Upper lobe of right lung (tissue), 1 donor: ENCODE measurements at regions not wholly inside any gene's neighbourhood (a gene's known extent, or its start where the extent isn't known, plus 50 kb on each side); places are given as distances from the start of the nearest gene placed in this dataset.
"Not testable (repeated sequence)": the region's sequence is repeated elsewhere in the genome, so short reads cannot be mapped to it uniquely, and the experiment has no call there.

ENCODE experiments used
- ATAC-seq: fragments of 200-7000 bp; cut with Tn5 transposase; one replicate; pipeline ENCODE4 v1.9.1; 2020; ENCODE audit warnings: mild to moderate bottlenecking, moderate library complexity
- DNase-seq: peaks from one replicate; pipeline ENCODE4 v3.0.0-alpha.2; 2020
- H3K27ac ChIP-seq: fragments of 200-600 bp; one replicate; pipeline ENCODE4 v1.8.0; 2022
- H3K27me3 ChIP-seq: fragments of 200-600 bp; one replicate; pipeline ENCODE4 v1.8.0; 2022; ENCODE audit warnings: mild to moderate bottlenecking
- H3K36me3 ChIP-seq: fragments of 200-600 bp; one replicate; pipeline ENCODE4 v1.8.0; 2022
- H3K4me1 ChIP-seq: fragments of 200-600 bp; one replicate; pipeline ENCODE4 v1.8.0; 2022
- H3K4me3 ChIP-seq: fragments of 200-600 bp; one replicate; pipeline ENCODE4 v1.8.0; 2022; ENCODE audit warnings: mild to moderate bottlenecking
- H3K9me3 ChIP-seq: fragments of 200-600 bp; one replicate; pipeline ENCODE4 v1.8.0; 2022
- intact Hi-C: fragments of 100-400 bp; cut with DNase I; formaldehyde crosslinking; loops from one replicate; pipeline ENCODE4 v1.11.0; 2022
- TF ChIP-seq, protein P1 (sequence below): fragments of 200-600 bp; IDR thresholded peaks from one replicate; pipeline ENCODE4 v1.8.0; 2022; ENCODE audit warnings: antibody characterized with exemption
- donor health status: DM: no; HTN: yes; CAD: no; lungs with severe emphysema.

DNA sequence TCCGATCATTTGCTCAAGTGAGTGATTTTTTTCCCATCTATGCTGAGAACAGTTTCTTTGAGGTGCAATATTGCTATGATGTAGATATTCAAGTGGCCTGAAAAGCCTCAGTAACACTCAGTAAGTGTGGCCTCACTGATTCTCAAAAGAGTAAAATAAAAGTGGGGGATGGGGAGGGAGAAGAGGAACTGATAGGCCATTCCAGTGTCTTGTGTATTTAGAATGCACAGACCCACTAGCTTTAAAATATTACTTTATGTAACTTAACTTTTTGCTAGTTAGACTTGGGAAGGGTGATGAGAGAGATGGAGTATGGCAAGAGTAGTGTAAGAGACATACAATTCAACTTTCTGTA, 79.5 kb upstream of the ZNF608 start:
- Histone ChIP-seq H3K4me1 (peaks cover 13% of the 10 kb centered on the region), H3K4me3 (no peak overlapping the region), H3K27me3 (no peaks in the 10 kb centered on the region), H3K36me3 (no peaks in the 10 kb centered on the region), H3K9me3 (no peaks in the 10 kb centered on the region), H3K27ac (no peak overlapping the region)
- intact Hi-C loops: no loop called here
- ATAC-seq: no peak
- TF ChIP-seq, protein P1, sequence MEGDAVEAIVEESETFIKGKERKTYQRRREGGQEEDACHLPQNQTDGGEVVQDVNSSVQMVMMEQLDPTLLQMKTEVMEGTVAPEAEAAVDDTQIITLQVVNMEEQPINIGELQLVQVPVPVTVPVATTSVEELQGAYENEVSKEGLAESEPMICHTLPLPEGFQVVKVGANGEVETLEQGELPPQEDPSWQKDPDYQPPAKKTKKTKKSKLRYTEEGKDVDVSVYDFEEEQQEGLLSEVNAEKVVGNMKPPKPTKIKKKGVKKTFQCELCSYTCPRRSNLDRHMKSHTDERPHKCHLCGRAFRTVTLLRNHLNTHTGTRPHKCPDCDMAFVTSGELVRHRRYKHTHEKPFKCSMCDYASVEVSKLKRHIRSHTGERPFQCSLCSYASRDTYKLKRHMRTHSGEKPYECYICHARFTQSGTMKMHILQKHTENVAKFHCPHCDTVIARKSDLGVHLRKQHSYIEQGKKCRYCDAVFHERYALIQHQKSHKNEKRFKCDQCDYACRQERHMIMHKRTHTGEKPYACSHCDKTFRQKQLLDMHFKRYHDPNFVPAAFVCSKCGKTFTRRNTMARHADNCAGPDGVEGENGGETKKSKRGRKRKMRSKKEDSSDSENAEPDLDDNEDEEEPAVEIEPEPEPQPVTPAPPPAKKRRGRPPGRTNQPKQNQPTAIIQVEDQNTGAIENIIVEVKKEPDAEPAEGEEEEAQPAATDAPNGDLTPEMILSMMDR: no peak
- no peak for DNase-seq

DNA sequence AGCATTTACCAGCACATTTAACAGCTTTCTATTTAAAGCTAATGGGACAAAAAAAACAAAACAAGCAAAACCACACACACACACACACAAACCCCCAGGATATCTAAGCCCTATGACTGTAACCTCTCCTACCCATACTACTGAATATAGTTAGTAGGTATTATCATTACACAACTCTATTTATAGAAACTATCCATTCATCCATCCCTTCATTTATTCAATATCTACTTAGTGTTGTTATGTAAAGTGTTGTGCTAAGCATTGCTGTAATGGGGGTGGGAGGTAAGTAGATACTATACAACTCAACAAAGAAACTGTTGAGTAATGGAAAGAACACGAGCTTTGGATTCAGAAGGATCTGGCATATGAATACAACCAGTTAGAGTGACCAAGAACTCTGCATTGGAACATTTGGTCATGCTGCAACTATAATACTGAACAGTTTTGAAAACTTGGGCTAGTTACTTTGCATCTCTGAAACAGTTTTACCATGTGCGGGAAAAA, 82.3 kb upstream of the ZNF608 start:
- ATAC-seq (no peak), DNase-seq (no peak)
- H3K4me1 ChIP-seq: peaks cover 13% of the 10 kb centered on the region
- H3K9me3 ChIP-seq: no peaks in the 10 kb centered on the region
- no peak overlapping the region for H3K27ac ChIP-seq
- no peaks in the 10 kb centered on the region for H3K36me3 ChIP-seq
- no peaks in the 10 kb centered on the region for H3K27me3 ChIP-seq
- TF ChIP-seq, protein P1: no peak
- no peak overlapping the region for H3K4me3 ChIP-seq
- intact Hi-C loops: no loop called here

DNA sequence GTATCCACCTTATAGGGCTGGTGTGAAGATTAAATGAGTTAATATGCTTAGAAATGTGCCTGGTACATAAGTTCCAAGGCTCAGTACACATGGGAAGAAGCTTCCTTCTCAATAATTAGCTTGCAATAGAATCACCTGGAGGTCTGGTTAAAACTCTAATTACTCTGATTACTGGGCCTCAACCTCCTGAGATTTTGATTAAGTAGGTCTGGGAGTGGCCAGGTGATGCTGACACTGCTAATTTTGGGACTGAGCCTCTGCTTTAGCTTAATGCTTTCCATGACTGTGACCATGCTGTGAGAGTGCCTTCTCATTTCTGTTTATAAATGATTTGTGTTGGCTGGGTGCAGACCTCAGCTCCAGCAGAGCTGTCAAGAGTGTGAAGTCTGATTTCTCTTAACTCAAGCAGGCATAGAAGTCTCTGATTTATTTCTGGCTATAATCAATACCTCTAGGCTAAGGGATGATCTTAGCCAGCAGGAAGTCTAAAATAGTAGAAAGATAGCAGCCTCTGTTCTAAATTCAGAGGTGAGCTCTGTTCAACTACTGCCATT, 85.3 kb upstream of the ZNF608 start:
- H3K4me3 ChIP-seq: no peak overlapping the region
- H3K27ac ChIP-seq: no peak overlapping the region
- no peaks in the 10 kb centered on the region for H3K36me3 ChIP-seq
- ATAC-seq (no peak), DNase-seq (no peak)
- TF ChIP-seq, protein P1: no peak
- intact Hi-C loops: no loop called here
- H3K27me3 ChIP-seq: no peaks in the 10 kb centered on the region
- no peaks in the 10 kb centered on the region for H3K4me1 ChIP-seq
- no peaks in the 10 kb centered on the region for H3K9me3 ChIP-seq

DNA sequence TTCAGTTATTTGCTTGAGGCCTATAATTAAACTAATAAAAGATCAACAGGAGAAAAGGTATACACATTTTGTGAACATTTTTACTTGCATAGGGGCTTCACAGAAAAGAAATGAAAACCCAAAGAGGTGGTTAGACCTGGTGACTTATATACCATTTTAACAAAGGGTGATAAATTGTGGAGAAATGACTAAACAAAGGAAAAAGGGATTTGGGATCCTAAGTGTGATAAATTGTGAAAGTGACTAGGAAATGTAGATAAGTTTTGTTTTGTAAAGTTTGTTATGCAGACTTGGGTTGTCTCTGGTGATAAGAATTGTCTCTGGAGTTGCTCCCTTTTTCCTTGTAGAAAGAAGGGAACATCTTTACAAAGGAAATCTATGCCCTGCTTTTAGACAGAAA, 86.1 kb upstream of the ZNF608 start:
- Histone ChIP-seq H3K27me3 (no peaks in the 10 kb centered on the region), H3K27ac (no peak overlapping the region), H3K9me3 (no peaks in the 10 kb centered on the region), H3K4me1 (no peaks in the 10 kb centered on the region), H3K4me3 (no peak overlapping the region), H3K36me3 (no peaks in the 10 kb centered on the region)
- DNase-seq: no peak
- no peak for ATAC-seq
- intact Hi-C loops: no loop called here
- TF ChIP-seq, protein P1: no peak

DNA sequence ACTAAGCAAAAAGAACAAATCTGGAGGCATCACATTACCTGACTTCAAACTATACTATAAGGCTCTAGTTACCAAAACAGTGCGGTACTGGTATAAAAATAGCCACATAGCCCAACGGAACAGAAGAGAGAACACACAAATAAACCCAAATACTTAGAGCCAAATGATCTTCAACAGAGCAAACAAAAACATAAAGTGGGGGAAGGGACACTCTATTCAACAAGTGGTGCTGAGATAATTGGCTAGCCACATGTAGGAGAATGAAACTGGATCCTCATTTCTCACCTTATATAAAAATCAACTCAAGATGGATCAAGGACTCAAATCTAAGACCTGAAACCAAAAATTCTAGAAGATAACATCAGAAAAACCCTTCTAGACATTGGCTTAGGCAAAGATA, 89.9 kb upstream of the ZNF608 start:
- H3K4me3 ChIP-seq, H3K9me3 ChIP-seq, H3K27ac ChIP-seq, DNase-seq, H3K27me3 ChIP-seq, H3K4me1 ChIP-seq, ATAC-seq, intact Hi-C loops, H3K36me3 ChIP-seq: not testable (repeated sequence)

DNA sequence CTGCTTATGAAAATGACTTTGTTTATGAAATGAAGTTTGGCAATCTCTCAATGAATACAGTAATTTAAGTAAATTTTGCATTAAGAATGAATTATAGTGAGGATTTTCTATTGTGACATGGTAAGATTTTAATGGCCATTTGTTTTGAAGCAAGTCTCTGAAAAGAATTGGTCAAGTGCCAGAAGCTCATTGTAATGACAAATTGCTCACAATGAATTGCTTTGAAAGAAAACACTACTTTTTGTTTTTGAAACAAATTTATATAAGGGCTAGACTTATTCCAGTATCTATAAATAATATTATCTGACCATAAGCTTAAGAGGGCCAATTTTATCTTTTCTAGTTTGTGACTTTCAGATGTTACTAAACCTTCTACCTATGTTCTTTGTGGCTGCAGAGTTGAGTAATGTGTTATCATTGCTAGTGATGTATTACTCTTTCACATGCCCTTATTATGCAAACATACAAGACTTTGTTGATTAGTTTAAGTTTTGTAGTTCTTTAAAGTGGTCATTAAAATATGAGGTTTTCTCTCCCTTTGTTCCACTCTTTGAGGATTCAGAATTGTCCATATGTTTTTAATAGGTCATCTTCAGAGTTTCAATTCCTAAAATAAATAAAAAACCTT, 93.0 kb upstream of the ZNF608 start:
- no peak for ATAC-seq

More for the DNA sequence above, 93.0 kb upstream of the ZNF608 start:
- H3K27me3 ChIP-seq: no peaks in the 10 kb centered on the region
- H3K36me3 ChIP-seq: no peaks in the 10 kb centered on the region
- peaks cover 16% of the 10 kb centered on the region for H3K4me1 ChIP-seq
- intact Hi-C loops: no loop called here
- H3K9me3 ChIP-seq: no peaks in the 10 kb centered on the region
- no peak overlapping the region for H3K27ac ChIP-seq
- no peak overlapping the region for H3K4me3 ChIP-seq
- DNase-seq: no peak
- TF ChIP-seq, protein P1: no peak
